ENCODE measurements at regions not wholly inside any gene's neighbourhood (a gene's known extent, or its start where the extent isn't known, plus 50 kb on each side); places are given as distances from the start of the nearest gene placed in this dataset.

DNA sequence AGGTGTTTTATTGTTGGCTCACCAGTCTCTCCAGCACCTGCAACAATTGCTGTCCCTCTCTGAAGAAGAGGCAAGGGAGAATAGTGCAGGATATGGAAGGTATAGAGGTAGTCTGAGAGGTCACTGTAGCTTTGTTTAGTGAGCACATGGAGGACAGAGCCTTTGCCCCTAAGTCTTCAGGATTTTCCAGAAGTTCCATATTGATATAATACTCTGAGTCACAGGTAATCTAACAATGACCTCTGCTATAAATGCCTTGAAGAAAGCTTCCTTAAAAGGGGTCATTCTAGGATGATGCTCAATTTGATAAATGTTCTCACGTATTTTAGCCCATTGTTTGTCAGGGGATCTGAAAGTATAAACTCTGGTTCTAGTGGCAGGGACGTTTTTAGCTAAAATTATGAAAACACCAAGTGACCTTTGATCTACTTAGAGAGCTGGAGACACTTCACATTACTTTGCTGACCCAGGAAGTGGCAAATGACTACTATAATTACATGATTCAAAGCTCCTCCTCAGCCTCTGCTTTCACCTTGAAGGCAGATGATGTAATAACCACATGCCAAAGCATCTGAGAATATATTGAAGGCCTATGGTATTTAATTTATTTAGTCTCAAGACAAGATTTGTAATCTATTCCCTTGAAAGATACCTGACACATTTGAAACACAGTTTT, 366.9 kb upstream of the NUDT12 start:
- H3K36me3 ChIP-seq (ENCODE audit: control insufficient read depth in 4 of 4, insufficient read depth in 3 of 4, low read depth in 1 of 4, low read length in 3 of 4): no peaks in the 10 kb centered on the region
- H3K9me3 ChIP-seq (ENCODE audit: control insufficient read depth in 4 of 4, low read length in 3 of 4): no peaks in the 10 kb centered on the region
- no peak overlapping the region for H3K4me3 ChIP-seq (ENCODE audit: low read depth in 1 of 3, low read length in 3 of 3)
- H3K27me3 ChIP-seq (ENCODE audit: control insufficient read depth in 4 of 4, insufficient read depth in 4 of 4, low read length in 3 of 4): peaks cover 0 to 2% (median 0%) of the 10 kb centered on the region in 4 donors
- TF ChIP-seq, protein P1, sequence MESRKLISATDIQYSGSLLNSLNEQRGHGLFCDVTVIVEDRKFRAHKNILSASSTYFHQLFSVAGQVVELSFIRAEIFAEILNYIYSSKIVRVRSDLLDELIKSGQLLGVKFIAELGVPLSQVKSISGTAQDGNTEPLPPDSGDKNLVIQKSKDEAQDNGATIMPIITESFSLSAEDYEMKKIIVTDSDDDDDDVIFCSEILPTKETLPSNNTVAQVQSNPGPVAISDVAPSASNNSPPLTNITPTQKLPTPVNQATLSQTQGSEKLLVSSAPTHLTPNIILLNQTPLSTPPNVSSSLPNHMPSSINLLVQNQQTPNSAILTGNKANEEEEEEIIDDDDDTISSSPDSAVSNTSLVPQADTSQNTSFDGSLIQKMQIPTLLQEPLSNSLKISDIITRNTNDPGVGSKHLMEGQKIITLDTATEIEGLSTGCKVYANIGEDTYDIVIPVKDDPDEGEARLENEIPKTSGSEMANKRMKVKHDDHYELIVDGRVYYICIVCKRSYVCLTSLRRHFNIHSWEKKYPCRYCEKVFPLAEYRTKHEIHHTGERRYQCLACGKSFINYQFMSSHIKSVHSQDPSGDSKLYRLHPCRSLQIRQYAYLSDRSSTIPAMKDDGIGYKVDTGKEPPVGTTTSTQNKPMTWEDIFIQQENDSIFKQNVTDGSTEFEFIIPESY (IDR thresholded peaks at IDR 0.05): no peak
- TF ChIP-seq SP1 (IDR thresholded peaks at IDR 0.05): no peak
- TF ChIP-seq, protein P2, sequence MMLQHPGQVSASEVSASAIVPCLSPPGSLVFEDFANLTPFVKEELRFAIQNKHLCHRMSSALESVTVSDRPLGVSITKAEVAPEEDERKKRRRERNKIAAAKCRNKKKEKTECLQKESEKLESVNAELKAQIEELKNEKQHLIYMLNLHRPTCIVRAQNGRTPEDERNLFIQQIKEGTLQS (IDR thresholded peaks at IDR 0.05): no peak
- no peak for TF ChIP-seq RXRA (IDR thresholded peaks at IDR 0.05)
- TF ChIP-seq, protein P3, sequence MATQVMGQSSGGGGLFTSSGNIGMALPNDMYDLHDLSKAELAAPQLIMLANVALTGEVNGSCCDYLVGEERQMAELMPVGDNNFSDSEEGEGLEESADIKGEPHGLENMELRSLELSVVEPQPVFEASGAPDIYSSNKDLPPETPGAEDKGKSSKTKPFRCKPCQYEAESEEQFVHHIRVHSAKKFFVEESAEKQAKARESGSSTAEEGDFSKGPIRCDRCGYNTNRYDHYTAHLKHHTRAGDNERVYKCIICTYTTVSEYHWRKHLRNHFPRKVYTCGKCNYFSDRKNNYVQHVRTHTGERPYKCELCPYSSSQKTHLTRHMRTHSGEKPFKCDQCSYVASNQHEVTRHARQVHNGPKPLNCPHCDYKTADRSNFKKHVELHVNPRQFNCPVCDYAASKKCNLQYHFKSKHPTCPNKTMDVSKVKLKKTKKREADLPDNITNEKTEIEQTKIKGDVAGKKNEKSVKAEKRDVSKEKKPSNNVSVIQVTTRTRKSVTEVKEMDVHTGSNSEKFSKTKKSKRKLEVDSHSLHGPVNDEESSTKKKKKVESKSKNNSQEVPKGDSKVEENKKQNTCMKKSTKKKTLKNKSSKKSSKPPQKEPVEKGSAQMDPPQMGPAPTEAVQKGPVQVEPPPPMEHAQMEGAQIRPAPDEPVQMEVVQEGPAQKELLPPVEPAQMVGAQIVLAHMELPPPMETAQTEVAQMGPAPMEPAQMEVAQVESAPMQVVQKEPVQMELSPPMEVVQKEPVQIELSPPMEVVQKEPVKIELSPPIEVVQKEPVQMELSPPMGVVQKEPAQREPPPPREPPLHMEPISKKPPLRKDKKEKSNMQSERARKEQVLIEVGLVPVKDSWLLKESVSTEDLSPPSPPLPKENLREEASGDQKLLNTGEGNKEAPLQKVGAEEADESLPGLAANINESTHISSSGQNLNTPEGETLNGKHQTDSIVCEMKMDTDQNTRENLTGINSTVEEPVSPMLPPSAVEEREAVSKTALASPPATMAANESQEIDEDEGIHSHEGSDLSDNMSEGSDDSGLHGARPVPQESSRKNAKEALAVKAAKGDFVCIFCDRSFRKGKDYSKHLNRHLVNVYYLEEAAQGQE (IDR thresholded peaks at IDR 0.05): no peak
- no peak for TF ChIP-seq EGR1 (IDR thresholded peaks at IDR 0.05; ENCODE audit: low read depth in 2 of 2)
- no peak for TF ChIP-seq JUND (IDR thresholded peaks at IDR 0.05)
- TF ChIP-seq RAD21 (IDR thresholded peaks at IDR 0.05): no peak
- DNase-seq (ENCODE audit: low spot score): no peak
- H3K4me1 ChIP-seq (ENCODE audit: control insufficient read depth in 4 of 4, insufficient read depth in 4 of 4, low read length in 3 of 4): no peaks in the 10 kb centered on the region
- no peak overlapping the region for H3K27ac ChIP-seq (ENCODE audit: low read depth in 1 of 2, low read length in 2 of 2)
- WGBS: 42% methylated on average over 2 of the region's 2 CpGs
- H3K9ac ChIP-seq (ENCODE audit: low read depth in 1 of 2, low read length in 2 of 2): no peak overlapping the region

DNA sequence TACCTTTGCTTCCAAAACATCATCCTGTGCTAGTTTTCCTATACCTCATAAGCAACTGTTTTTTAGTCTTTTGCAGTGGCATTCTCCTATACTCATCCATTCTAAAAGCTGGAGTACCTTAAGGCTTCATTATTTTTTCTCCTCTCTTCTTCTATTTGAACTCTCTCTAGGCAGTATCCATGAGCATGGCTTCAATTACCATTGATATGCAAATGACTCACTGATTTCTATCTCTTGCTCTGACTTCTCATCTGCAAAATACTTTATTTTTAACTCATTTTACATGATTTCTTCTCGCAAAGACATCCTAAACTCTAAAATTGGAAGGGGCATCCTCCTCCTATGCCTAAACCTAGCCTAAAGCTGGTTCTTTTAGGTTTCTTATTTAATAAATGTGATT, 365.1 kb upstream of the NUDT12 start:
- no peaks in the 10 kb centered on the region for H3K4me1 ChIP-seq (ENCODE audit: control insufficient read depth in 4 of 4, insufficient read depth in 4 of 4, low read length in 3 of 4)
- H3K27me3 ChIP-seq (ENCODE audit: control insufficient read depth in 4 of 4, insufficient read depth in 4 of 4, low read length in 3 of 4): peaks cover 0 to 2% (median 0%) of the 10 kb centered on the region in 4 donors
- no peak overlapping the region for H3K27ac ChIP-seq (ENCODE audit: low read depth in 1 of 2, low read length in 2 of 2)
- WGBS: 75% methylated on average over 1 of the region's 1 CpG
- no peak overlapping the region for H3K4me3 ChIP-seq (ENCODE audit: low read depth in 1 of 3, low read length in 3 of 3)
- no peak overlapping the region for H3K9ac ChIP-seq (ENCODE audit: low read depth in 1 of 2, low read length in 2 of 2)
- TF ChIP-seq, protein P4, sequence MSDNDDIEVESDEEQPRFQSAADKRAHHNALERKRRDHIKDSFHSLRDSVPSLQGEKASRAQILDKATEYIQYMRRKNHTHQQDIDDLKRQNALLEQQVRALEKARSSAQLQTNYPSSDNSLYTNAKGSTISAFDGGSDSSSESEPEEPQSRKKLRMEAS (IDR thresholded peaks at IDR 0.05): no peak
- TF ChIP-seq FOXA2 (IDR thresholded peaks at IDR 0.05) (no peak), NR2F2 (IDR thresholded peaks at IDR 0.05) (no peak), SP1 (IDR thresholded peaks at IDR 0.05) (no peak)
- TF ChIP-seq, protein P1 (IDR thresholded peaks at IDR 0.05): no peak
- H3K9me3 ChIP-seq (ENCODE audit: control insufficient read depth in 4 of 4, low read length in 3 of 4): no peaks in the 10 kb centered on the region
- H3K36me3 ChIP-seq (ENCODE audit: control insufficient read depth in 4 of 4, insufficient read depth in 3 of 4, low read depth in 1 of 4, low read length in 3 of 4): no peaks in the 10 kb centered on the region
- no peak for DNase-seq (ENCODE audit: low spot score)

Data from liver (tissue), 7 donors.